Ovary (tissue), 3 donors: ENCODE measurements at regions not wholly inside any gene's neighbourhood (a gene's known extent, or its start where the extent isn't known, plus 50 kb on each side); places are given as distances from the start of the nearest gene placed in this dataset.

Source experiments
- CTCF ChIP-seq, 3 donors: fragments of 450-650 bp in 2 of 3; fragments of 200-600 bp in 1 of 3; IDR thresholded peaks; one replicate each; pipeline versions ENCODE4 v1.5.1 to v1.8.0; 2016 to 2022; ENCODE audit warnings: antibody characterized with exemption in 3 of 3, mild to moderate bottlenecking in 1 of 3
- POLR2A ChIP-seq: fragments of 450-650 bp; IDR thresholded peaks from one replicate; pipeline ENCODE4 v1.6.1; 2017; ENCODE audit warnings: antibody characterized with exemption, mild to moderate bottlenecking, moderate library complexity
- donor health status: DM: no; HTN: no; CAD: no.

GRCh38 chr10:21015851-21016250 lies 118.7 kb upstream of the NEBL start:
- TF ChIP-seq CTCF (IDR thresholded peaks at IDR 0.05) (no peak), POLR2A (no peak)
